ENCODE measurements at regions not wholly inside any gene's neighbourhood (a gene's known extent, or its start where the extent isn't known, plus 50 kb on each side); places are given as distances from the start of the nearest gene placed in this dataset.

GRCh38 chr16:86863609-86864008 lies 285.3 kb downstream of the FOXL1 start:
- Histone ChIP-seq H3K4me1 (ENCODE audit: control insufficient read depth in 4 of 4, insufficient read depth in 4 of 4, low read length in 3 of 4) (no peaks in the 10 kb centered on the region), H3K27me3 (ENCODE audit: control insufficient read depth in 4 of 4, insufficient read depth in 4 of 4, low read length in 3 of 4) (no peaks in the 10 kb centered on the region), H3K9me3 (ENCODE audit: control insufficient read depth in 4 of 4, low read length in 3 of 4) (peaks cover 0 to 2% (median 0%) of the 10 kb centered on the region in 4 donors), H3K36me3 (ENCODE audit: control insufficient read depth in 4 of 4, insufficient read depth in 3 of 4, low read depth in 1 of 4, low read length in 3 of 4) (no peaks in the 10 kb centered on the region), H3K27ac (ENCODE audit: low read depth in 1 of 2, low read length in 2 of 2) (no peak overlapping the region), H3K4me3 (ENCODE audit: low read depth in 1 of 3, low read length in 3 of 3) (no peak overlapping the region), H3K9ac (ENCODE audit: low read depth in 1 of 2, low read length in 2 of 2) (no peak overlapping the region)
- 80% methylated on average over 7 of the region's 7 CpGs for WGBS
- no peak for DNase-seq (ENCODE audit: low spot score)
- TF ChIP-seq ZBTB33 (IDR thresholded peaks at IDR 0.05) (no peak), NR2F2 (IDR thresholded peaks at IDR 0.05) (no peak), CTCF (IDR thresholded peaks at IDR 0.05; ENCODE audit: low read depth, low read length, missing input control) (no peak), HNF4A (conservative IDR thresholded peaks at IDR 0.05) (no peak), EGR1 (IDR thresholded peaks at IDR 0.05; ENCODE audit: low read depth in 2 of 2) (no peak), RAD21 (IDR thresholded peaks at IDR 0.05) (no peak), MAX (IDR thresholded peaks at IDR 0.05) (no peak)

GRCh38 chr16:86864586-86864985 lies 286.2 kb downstream of the FOXL1 start:
- WGBS = 89% methylated on average over 6 of the region's 6 CpGs
- no peak for DNase-seq (ENCODE audit: low spot score)
- H3K9me3 ChIP-seq (ENCODE audit: control insufficient read depth in 4 of 4, low read length in 3 of 4) = peaks cover 0 to 2% (median 0%) of the 10 kb centered on the region in 4 donors

More at GRCh38 chr16:86864586-86864985, 286.2 kb downstream of the FOXL1 start:
- Histone ChIP-seq H3K27me3 (ENCODE audit: control insufficient read depth in 4 of 4, insufficient read depth in 4 of 4, low read length in 3 of 4) (no peaks in the 10 kb centered on the region), H3K9ac (ENCODE audit: low read depth in 1 of 2, low read length in 2 of 2) (no peak overlapping the region), H3K4me3 (ENCODE audit: low read depth in 1 of 3, low read length in 3 of 3) (no peak overlapping the region), H3K36me3 (ENCODE audit: control insufficient read depth in 4 of 4, insufficient read depth in 3 of 4, low read depth in 1 of 4, low read length in 3 of 4) (no peaks in the 10 kb centered on the region), H3K4me1 (ENCODE audit: control insufficient read depth in 4 of 4, insufficient read depth in 4 of 4, low read length in 3 of 4) (no peaks in the 10 kb centered on the region), H3K27ac (ENCODE audit: low read depth in 1 of 2, low read length in 2 of 2) (no peak overlapping the region)
- TF ChIP-seq RXRA (IDR thresholded peaks at IDR 0.05) = no peak
- no peak for TF ChIP-seq JUND (IDR thresholded peaks at IDR 0.05)
- TF ChIP-seq FOXA2 (IDR thresholded peaks at IDR 0.05) = no peak
- TF ChIP-seq NR2F2 (IDR thresholded peaks at IDR 0.05) = no peak
- no peak for TF ChIP-seq HNF4G (IDR thresholded peaks at IDR 0.05)
- TF ChIP-seq CTCF (IDR thresholded peaks at IDR 0.05; ENCODE audit: low read depth, low read length, missing input control) = no peak
- TF ChIP-seq YY1 (IDR thresholded peaks at IDR 0.05) = no peak
- TF ChIP-seq EGR1 (IDR thresholded peaks at IDR 0.05; ENCODE audit: low read depth in 2 of 2) = no peak
- no peak for TF ChIP-seq FOXA1 (IDR thresholded peaks at IDR 0.05)
- TF ChIP-seq SP1 (IDR thresholded peaks at IDR 0.05) = no peak
- no peak for TF ChIP-seq TAF1 (conservative IDR thresholded peaks at IDR 0.05)
- TF ChIP-seq MAX (IDR thresholded peaks at IDR 0.05) = no peak
- no peak for TF ChIP-seq GABPA (IDR thresholded peaks at IDR 0.05 in 1 of 2, conservative IDR thresholded peaks at IDR 0.05 in 1 of 2)
- TF ChIP-seq ATF3 (IDR thresholded peaks at IDR 0.05) = no peak
- TF ChIP-seq HNF4A (conservative IDR thresholded peaks at IDR 0.05) = no peak
- no peak for TF ChIP-seq ZBTB33 (IDR thresholded peaks at IDR 0.05)
- TF ChIP-seq REST (IDR thresholded peaks at IDR 0.05) = no peak
- TF ChIP-seq RAD21 (IDR thresholded peaks at IDR 0.05) = no peak

All from liver (tissue), 8 donors.